SK-N-SH (cell line): ENCODE measurements at regions not wholly inside any gene's neighbourhood (a gene's known extent, or its start where the extent isn't known, plus 50 kb on each side); places are given as distances from the start of the nearest gene placed in this dataset.

ENCODE experiments used
- CTCF ChIA-PET: fragments of 300-600, 350-600 bp; formaldehyde crosslinking; extraction: SDS; loops from one replicate; lab custom pipeline; 2021; lab: Yijun Ruan, JAX
- POLR2A ChIA-PET: fragments of 350-600 bp; sonication (Branson Sonifier 250); formaldehyde crosslinking; extraction: SDS; loops from one replicate; lab custom pipeline; 2020; ENCODE audit warnings: antibody characterized with exemption, inconsistent platforms; lab: Yijun Ruan, JAX
- DNase-seq: peaks from one replicate; pipeline ENCODE4 v3.0.0; 2012
- H2AFZ ChIP-seq: fragments of 200-600 bp; sonication (generic); 2 replicates; pipeline ENCODE4 v1.8.1; 2016; ENCODE audit warnings: antibody characterized with exemption, mild to moderate bottlenecking, low read depth
- H3F3A ChIP-seq: fragments of 200-600 bp; sonication (generic); replicated peaks from 2 replicates; pipeline ENCODE3; 2016; ENCODE audit warnings: antibody characterized with exemption, mild to moderate bottlenecking; ENCODE audit not compliant: insufficient read depth
- H3K27ac ChIP-seq, 2 experiments: fragments of 200-500 bp in 1 of 2; fragments of 200-600 bp in 1 of 2; sonication (Bioruptor generic) in 1 of 2; sonication (generic), shearing (Covaris generic) in 1 of 2; 2 replicates each; pipeline versions ENCODE4 v1.5.1 to v1.6.1; 2014 to 2016; ENCODE audit warnings: low read depth in 2 of 2, inconsistent platforms in 1 of 2, low read length in 1 of 2, mild to moderate bottlenecking in 1 of 2, mixed read lengths in 1 of 2
- H3K27me3 ChIP-seq: fragments of 200-600 bp; sonication (generic), shearing (Covaris generic); 2 replicates; pipeline ENCODE4 v1.6.1; 2016; ENCODE audit warnings: mixed run types; ENCODE audit not compliant: insufficient read depth
- H3K36me3 ChIP-seq, 2 experiments: fragments of 200-500 bp in 1 of 2; fragments of 200-600 bp in 1 of 2; sonication (Bioruptor generic) in 1 of 2; sonication (generic) in 1 of 2; replicated peaks in 1 of 2; 2 replicates each; pipeline versions ENCODE3 to v1.5.1; 2014 to 2016; ENCODE audit warnings: low read length in 1 of 2, mild to moderate bottlenecking in 1 of 2; ENCODE audit not compliant: insufficient read depth in 2 of 2, control insufficient read depth in 1 of 2
- H3K4me1 ChIP-seq, 2 experiments: fragments of 200-500 bp in 1 of 2; fragments of 200-600 bp in 1 of 2; sonication (Bioruptor generic) in 1 of 2; sonication (generic), shearing (Covaris generic) in 1 of 2; 2 replicates each; pipeline versions ENCODE4 v1.5.1 to v1.6.1; 2014 to 2016; ENCODE audit warnings: low read depth in 1 of 2, low read length in 1 of 2, mixed run types in 1 of 2; ENCODE audit not compliant: insufficient read depth in 2 of 2, control insufficient read depth in 1 of 2
- H3K4me2 ChIP-seq: fragments of 200-600 bp; sonication (generic), shearing (Covaris generic); 2 replicates; pipeline ENCODE4 v1.6.1; 2017; ENCODE audit warnings: mixed run types
- H3K4me3 ChIP-seq, 2 experiments: fragments of 200-500 bp in 1 of 2; fragments of 200-600 bp in 1 of 2; sonication (Bioruptor generic) in 1 of 2; sonication (generic), shearing (Covaris generic) in 1 of 2; 2 replicates each; pipeline versions ENCODE4 v1.5.1 to v1.8.1; 2014 to 2016; ENCODE audit warnings: low read depth in 2 of 2, inconsistent platforms in 1 of 2, low read length in 1 of 2, mild to moderate bottlenecking in 1 of 2, mixed read lengths in 1 of 2, moderate library complexity in 1 of 2
- H3K79me2 ChIP-seq: fragments of 200-600 bp; sonication (generic); 2 replicates; pipeline ENCODE4 v1.8.1; 2017; ENCODE audit warnings: mild to moderate bottlenecking; ENCODE audit not compliant: insufficient read depth
- H3K9ac ChIP-seq: fragments of 200-600 bp; sonication (generic); 2 replicates; pipeline ENCODE4 v1.6.1; 2017; ENCODE audit warnings: mixed run types
- H3K9me2 ChIP-seq: fragments of 200-600 bp; sonication (generic); 2 replicates; pipeline ENCODE4 v1.6.1; 2017; ENCODE audit warnings: mixed run types
- H3K9me3 ChIP-seq: fragments of 200-600 bp; sonication (generic); 2 replicates; pipeline ENCODE4 v1.6.1; 2017; ENCODE audit warnings: mixed run types, mild to moderate bottlenecking, moderate library complexity
- H4K20me1 ChIP-seq: fragments of 200-600 bp; sonication (generic); 2 replicates; pipeline ENCODE4 v1.6.1; 2017; ENCODE audit warnings: mild to moderate bottlenecking, mixed run types; ENCODE audit not compliant: insufficient read depth
- EP300 ChIP-seq, 2 experiments: IDR thresholded peaks; 2 replicates each; pipeline versions ENCODE4 v1.4.0 to v1.6.1; 2012; ENCODE audit warnings: borderline replicate concordance in 1 of 2, low read depth in 1 of 2, low read length in 1 of 2
- FOSL2 ChIP-seq: IDR thresholded peaks from 2 replicates; pipeline ENCODE4 v1.4.0; 2012; ENCODE audit warnings: low read depth, mild to moderate bottlenecking, moderate library complexity, borderline replicate concordance
- FOXJ3 ChIP-seq: sonication (generic); formaldehyde crosslinking; IDR thresholded peaks from 2 replicates; pipeline ENCODE4 v1.5.1; 2020; ENCODE audit warnings: mild to moderate bottlenecking, missing genetic modification reagents
- GABPA ChIP-seq: IDR thresholded peaks from 2 replicates; pipeline ENCODE4 v1.4.0; 2012; ENCODE audit warnings: low read depth, mild to moderate bottlenecking
- JUND ChIP-seq: IDR thresholded peaks from 2 replicates; pipeline ENCODE4 v1.4.0; 2012
- MEF2A ChIP-seq: IDR thresholded peaks from 2 replicates; pipeline ENCODE4 v1.4.0; 2012; ENCODE audit warnings: low read depth, borderline replicate concordance
- MXI1 ChIP-seq: IDR thresholded peaks from 2 replicates; pipeline ENCODE4 v1.6.1; 2012; ENCODE audit warnings: mild to moderate bottlenecking, low read depth, low read length, improper control_type of control experiment
- NFIC ChIP-seq: IDR thresholded peaks from 2 replicates; pipeline ENCODE4 v1.4.0; 2012; ENCODE audit warnings: borderline replicate concordance
- NRF1 ChIP-seq: IDR thresholded peaks from 2 replicates; pipeline ENCODE4 v1.6.1; 2012; ENCODE audit warnings: low read depth, mild to moderate bottlenecking, low read length
- POLR2AphosphoS5 ChIP-seq: IDR thresholded peaks from 2 replicates; pipeline ENCODE4 v1.6.1; 2012; ENCODE audit warnings: low read depth, low read length
- RAD21 ChIP-seq: IDR thresholded peaks from 2 replicates; pipeline ENCODE4 v1.6.1; 2012; ENCODE audit warnings: mild to moderate bottlenecking, low read length
- RFX5 ChIP-seq: IDR thresholded peaks from 2 replicates; pipeline ENCODE4 v1.6.1; 2012; ENCODE audit warnings: mild to moderate bottlenecking, improper control_type of control experiment, low read length
- RXRA ChIP-seq: IDR thresholded peaks from 2 replicates; pipeline ENCODE4 v1.4.0; 2012; ENCODE audit warnings: low read depth, mild to moderate bottlenecking, borderline replicate concordance
- SIN3A ChIP-seq: IDR thresholded peaks from 2 replicates; pipeline ENCODE4 v1.6.1; 2012; ENCODE audit warnings: low read depth, mild to moderate bottlenecking, low read length, moderate library complexity, borderline replicate concordance
- SMC3 ChIP-seq: IDR thresholded peaks from 2 replicates; pipeline ENCODE4 v1.6.1; 2012; ENCODE audit warnings: low read depth, low read length, improper control_type of control experiment
- TCF12 ChIP-seq: IDR thresholded peaks from 2 replicates; pipeline ENCODE4 v1.4.0; 2012
- TEAD4 ChIP-seq: IDR thresholded peaks from 2 replicates; pipeline ENCODE4 v1.4.0; 2012; ENCODE audit warnings: mild to moderate bottlenecking, borderline replicate concordance; ENCODE audit not compliant: insufficient read depth
- YY1 ChIP-seq: IDR thresholded peaks from 2 replicates; pipeline ENCODE4 v1.4.0; 2012; ENCODE audit warnings: low read depth, mild to moderate bottlenecking
- WGBS: methylation state at CpG from one replicate; pipeline ENCODE4 v1.1.6; 2017; ENCODE audit warnings: low lambda C conversion rate; 5-methylcytosine and 5-hydroxymethylcytosine counted together
- TF ChIP-seq, protein P1 (sequence below): IDR thresholded peaks from 2 replicates; pipeline ENCODE4 v1.4.0; 2012; ENCODE audit warnings: low read depth, borderline replicate concordance
- TF ChIP-seq, protein P2 (sequence below): IDR thresholded peaks from 2 replicates; pipeline ENCODE4 v1.4.0; 2012; ENCODE audit warnings: low read depth, borderline replicate concordance
- TF ChIP-seq, protein P3 (sequence below): IDR thresholded peaks from 2 replicates; pipeline ENCODE4 v1.4.0; 2012; ENCODE audit warnings: low read depth
- TF ChIP-seq, protein P4 (sequence below): IDR thresholded peaks from 2 replicates; pipeline ENCODE4 v1.6.1; 2012; ENCODE audit warnings: mild to moderate bottlenecking, low read depth, low read length, moderate library complexity
- TF ChIP-seq, protein P5 (sequence below): fragments of 150-350 bp; IDR thresholded peaks from 2 replicates; pipeline ENCODE4 v1.6.1; 2017; ENCODE audit warnings: antibody characterized with exemption, low read length, low read depth, borderline replicate concordance
- TF ChIP-seq, protein P6 (sequence below): IDR thresholded peaks from 2 replicates; pipeline ENCODE4; 2012

DNA sequence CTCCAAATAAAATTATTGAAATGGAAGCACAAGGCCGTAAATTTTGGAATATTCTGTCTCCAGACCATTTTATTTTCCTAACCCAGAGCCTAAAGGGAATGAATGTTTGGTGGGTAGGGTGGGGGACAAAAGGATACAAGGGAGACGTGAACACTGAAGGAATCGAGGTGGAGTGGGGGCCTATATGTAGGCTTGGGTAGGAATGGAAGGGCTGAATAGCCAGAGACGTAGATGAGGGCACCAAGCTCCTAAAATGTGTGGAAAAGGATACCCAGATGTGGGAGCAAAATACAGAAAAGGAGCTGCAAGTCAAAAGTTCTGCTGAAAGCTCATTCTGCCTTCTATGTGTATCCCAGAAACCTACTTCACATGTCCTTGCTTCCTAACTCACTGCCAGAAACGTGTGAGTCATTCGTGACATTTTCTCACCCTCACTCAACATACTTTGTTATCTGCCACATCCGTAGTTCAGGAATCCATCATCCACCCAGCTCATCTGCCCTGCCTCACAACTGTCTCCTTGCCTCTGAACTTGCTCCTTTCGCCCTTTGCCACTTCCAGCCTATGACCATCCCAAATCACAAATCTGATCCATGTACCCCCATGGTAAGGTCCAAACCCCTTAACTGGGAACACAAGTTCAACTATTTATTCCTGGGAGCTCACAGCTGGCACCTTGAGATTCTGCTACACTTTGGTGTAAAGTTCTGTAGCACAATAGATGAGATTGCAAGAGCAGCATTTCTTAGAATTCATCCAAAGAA is 84.1 kb upstream of the PRDX6 start:
- DNase-seq: no peak
- Histone ChIP-seq H3K9ac (no peak overlapping the region; the same call in 1 of the 2 replicates), H3K4me3 (no peak overlapping the region), H3K79me2 (no peaks in the 10 kb centered on the region), H3K27me3 (no peaks in the 10 kb centered on the region), H3F3A (peaks cover 10% of the 10 kb centered on the region), H3K4me1 (peaks cover 5 to 6% of the 10 kb centered on the region in 2 experiments; a peak in 3 of 4 replicates), H2AFZ (no peak overlapping the region), H3K4me2 (peak overlapping the region; percentile 57), H3K36me3 (no peaks in the 10 kb centered on the region), H4K20me1 (no peaks in the 10 kb centered on the region), H3K9me3 (no peaks in the 10 kb centered on the region), H3K27ac (peak overlapping the region; percentile 75 to 84), H3K9me2 (no peaks in the 10 kb centered on the region)
- ChIA-PET CTCF (no interaction called here), POLR2A (no interaction called here)
- 39% methylated on average over 8 of the region's 8 CpGs for WGBS
- TF ChIP-seq RFX5: no peak
- no peak for TF ChIP-seq YY1
- TF ChIP-seq JUND: peak; percentile 91
- TF ChIP-seq, protein P1, sequence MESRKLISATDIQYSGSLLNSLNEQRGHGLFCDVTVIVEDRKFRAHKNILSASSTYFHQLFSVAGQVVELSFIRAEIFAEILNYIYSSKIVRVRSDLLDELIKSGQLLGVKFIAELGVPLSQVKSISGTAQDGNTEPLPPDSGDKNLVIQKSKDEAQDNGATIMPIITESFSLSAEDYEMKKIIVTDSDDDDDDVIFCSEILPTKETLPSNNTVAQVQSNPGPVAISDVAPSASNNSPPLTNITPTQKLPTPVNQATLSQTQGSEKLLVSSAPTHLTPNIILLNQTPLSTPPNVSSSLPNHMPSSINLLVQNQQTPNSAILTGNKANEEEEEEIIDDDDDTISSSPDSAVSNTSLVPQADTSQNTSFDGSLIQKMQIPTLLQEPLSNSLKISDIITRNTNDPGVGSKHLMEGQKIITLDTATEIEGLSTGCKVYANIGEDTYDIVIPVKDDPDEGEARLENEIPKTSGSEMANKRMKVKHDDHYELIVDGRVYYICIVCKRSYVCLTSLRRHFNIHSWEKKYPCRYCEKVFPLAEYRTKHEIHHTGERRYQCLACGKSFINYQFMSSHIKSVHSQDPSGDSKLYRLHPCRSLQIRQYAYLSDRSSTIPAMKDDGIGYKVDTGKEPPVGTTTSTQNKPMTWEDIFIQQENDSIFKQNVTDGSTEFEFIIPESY: no peak
- no peak for TF ChIP-seq SMC3
- TF ChIP-seq NFIC: peak; percentile 90
- no peak for TF ChIP-seq NRF1
- no peak for TF ChIP-seq MEF2A
- TF ChIP-seq MXI1: no peak
- TF ChIP-seq RXRA: peak; percentile 85; the same call in 1 of the 2 replicates
- peak; percentile 72; the same call in 1 of the 2 replicates for TF ChIP-seq TEAD4
- peak; percentile 79; the same call in 1 of the 2 replicates for TF ChIP-seq SIN3A
- TF ChIP-seq, protein P2, sequence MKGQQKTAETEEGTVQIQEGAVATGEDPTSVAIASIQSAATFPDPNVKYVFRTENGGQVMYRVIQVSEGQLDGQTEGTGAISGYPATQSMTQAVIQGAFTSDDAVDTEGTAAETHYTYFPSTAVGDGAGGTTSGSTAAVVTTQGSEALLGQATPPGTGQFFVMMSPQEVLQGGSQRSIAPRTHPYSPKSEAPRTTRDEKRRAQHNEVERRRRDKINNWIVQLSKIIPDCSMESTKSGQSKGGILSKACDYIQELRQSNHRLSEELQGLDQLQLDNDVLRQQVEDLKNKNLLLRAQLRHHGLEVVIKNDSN: no peak
- no peak for TF ChIP-seq RAD21
- no peak for TF ChIP-seq GABPA
- TF ChIP-seq, protein P3, sequence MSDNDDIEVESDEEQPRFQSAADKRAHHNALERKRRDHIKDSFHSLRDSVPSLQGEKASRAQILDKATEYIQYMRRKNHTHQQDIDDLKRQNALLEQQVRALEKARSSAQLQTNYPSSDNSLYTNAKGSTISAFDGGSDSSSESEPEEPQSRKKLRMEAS: peak; percentile 58
- TF ChIP-seq, protein P4, sequence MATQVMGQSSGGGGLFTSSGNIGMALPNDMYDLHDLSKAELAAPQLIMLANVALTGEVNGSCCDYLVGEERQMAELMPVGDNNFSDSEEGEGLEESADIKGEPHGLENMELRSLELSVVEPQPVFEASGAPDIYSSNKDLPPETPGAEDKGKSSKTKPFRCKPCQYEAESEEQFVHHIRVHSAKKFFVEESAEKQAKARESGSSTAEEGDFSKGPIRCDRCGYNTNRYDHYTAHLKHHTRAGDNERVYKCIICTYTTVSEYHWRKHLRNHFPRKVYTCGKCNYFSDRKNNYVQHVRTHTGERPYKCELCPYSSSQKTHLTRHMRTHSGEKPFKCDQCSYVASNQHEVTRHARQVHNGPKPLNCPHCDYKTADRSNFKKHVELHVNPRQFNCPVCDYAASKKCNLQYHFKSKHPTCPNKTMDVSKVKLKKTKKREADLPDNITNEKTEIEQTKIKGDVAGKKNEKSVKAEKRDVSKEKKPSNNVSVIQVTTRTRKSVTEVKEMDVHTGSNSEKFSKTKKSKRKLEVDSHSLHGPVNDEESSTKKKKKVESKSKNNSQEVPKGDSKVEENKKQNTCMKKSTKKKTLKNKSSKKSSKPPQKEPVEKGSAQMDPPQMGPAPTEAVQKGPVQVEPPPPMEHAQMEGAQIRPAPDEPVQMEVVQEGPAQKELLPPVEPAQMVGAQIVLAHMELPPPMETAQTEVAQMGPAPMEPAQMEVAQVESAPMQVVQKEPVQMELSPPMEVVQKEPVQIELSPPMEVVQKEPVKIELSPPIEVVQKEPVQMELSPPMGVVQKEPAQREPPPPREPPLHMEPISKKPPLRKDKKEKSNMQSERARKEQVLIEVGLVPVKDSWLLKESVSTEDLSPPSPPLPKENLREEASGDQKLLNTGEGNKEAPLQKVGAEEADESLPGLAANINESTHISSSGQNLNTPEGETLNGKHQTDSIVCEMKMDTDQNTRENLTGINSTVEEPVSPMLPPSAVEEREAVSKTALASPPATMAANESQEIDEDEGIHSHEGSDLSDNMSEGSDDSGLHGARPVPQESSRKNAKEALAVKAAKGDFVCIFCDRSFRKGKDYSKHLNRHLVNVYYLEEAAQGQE: 0 out of 2 replicates have a peak, but pooled peaks have one; percentile 17
- peak; percentile 93 for TF ChIP-seq TCF12
- TF ChIP-seq, protein P5, sequence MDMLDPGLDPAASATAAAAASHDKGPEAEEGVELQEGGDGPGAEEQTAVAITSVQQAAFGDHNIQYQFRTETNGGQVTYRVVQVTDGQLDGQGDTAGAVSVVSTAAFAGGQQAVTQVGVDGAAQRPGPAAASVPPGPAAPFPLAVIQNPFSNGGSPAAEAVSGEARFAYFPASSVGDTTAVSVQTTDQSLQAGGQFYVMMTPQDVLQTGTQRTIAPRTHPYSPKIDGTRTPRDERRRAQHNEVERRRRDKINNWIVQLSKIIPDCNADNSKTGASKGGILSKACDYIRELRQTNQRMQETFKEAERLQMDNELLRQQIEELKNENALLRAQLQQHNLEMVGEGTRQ: no peak
- peak; percentile 47; the same call in 1 of the 2 replicates for TF ChIP-seq POLR2AphosphoS5
- TF ChIP-seq FOXJ3 (CRISPR knock-in tag): no peak
- TF ChIP-seq, protein P6, sequence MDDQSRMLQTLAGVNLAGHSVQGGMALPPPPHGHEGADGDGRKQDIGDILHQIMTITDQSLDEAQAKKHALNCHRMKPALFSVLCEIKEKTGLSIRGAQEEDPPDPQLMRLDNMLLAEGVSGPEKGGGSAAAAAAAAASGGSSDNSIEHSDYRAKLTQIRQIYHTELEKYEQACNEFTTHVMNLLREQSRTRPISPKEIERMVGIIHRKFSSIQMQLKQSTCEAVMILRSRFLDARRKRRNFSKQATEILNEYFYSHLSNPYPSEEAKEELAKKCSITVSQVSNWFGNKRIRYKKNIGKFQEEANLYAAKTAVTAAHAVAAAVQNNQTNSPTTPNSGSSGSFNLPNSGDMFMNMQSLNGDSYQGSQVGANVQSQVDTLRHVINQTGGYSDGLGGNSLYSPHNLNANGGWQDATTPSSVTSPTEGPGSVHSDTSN: peak; percentile 96
- peak; percentile 87 for TF ChIP-seq FOSL2
- TF ChIP-seq EP300 (IDR thresholded peaks at IDR 0.05; ENCODE audit: borderline replicate concordance in 1 of 2, low read depth in 1 of 2, low read length in 1 of 2): peak in 1 of 2 experiments; percentile 85; a peak in 1 of 4 replicates
